Common myeloid progenitor, CD34-positive (primary cell): ENCODE measurements at regions not wholly inside any gene's neighbourhood (a gene's known extent, or its start where the extent isn't known, plus 50 kb on each side); places are given as distances from the start of the nearest gene placed in this dataset.

Experiments used
- CTCF ChIA-PET: fragments of 350-600 bp; sonication (Branson Sonifier 250); formaldehyde crosslinking; loops from one replicate; lab custom pipeline; 2021; ENCODE audit warnings: antibody characterized with exemption; lab: Charles Lee
- POLR2A ChIA-PET: fragments of 350-600 bp; sonication (Branson Sonifier 250); formaldehyde crosslinking; loops from one replicate; lab custom pipeline; 2021; ENCODE audit warnings: antibody characterized with exemption; lab: Charles Lee
- DNase-seq, 3 donors: peaks; one replicate each; pipeline versions ENCODE4 v3.0.0 to v3.0.0-alpha.2; 2013
- H3K27ac ChIP-seq, 2 experiments: 1 replicate in 1 of 2; 2 replicates in 1 of 2; pipeline ENCODE4 v1.7.0; 2013; ENCODE audit warnings: inconsistent platforms in 2 of 2, low read length in 2 of 2, mild to moderate bottlenecking in 2 of 2, low read depth in 1 of 2, moderate library complexity in 1 of 2; ENCODE audit not compliant: severe bottlenecking in 2 of 2, insufficient read depth in 1 of 2, poor library complexity in 1 of 2
- H3K27me3 ChIP-seq, 5 experiments: replicated peaks in 2 of 5; 1 replicate in 3 of 5; 2 replicates in 2 of 5; pipeline versions ENCODE4 v1.6.1 to v1.7.0; 2013; ENCODE audit warnings: low read length in 4 of 5, mild to moderate bottlenecking in 2 of 5, moderate library complexity in 2 of 5, inconsistent platforms in 1 of 5; ENCODE audit not compliant: insufficient read depth in 5 of 5, control insufficient read depth in 4 of 5
- H3K36me3 ChIP-seq, 4 experiments: 1 replicate in 2 of 4; 2 replicates in 2 of 4; pipeline versions ENCODE4 v1.6.1 to v1.7.0; 2013; ENCODE audit warnings: low read length in 3 of 4, control low read depth in 1 of 4, mild to moderate bottlenecking in 1 of 4; ENCODE audit not compliant: control insufficient read depth in 4 of 4, insufficient read depth in 4 of 4
- H3K4me1 ChIP-seq, 4 experiments: 1 replicate in 3 of 4; 2 replicates in 1 of 4; pipeline versions ENCODE4 v1.6.1 to v1.7.1; 2013; ENCODE audit warnings: low read length in 3 of 4, mild to moderate bottlenecking in 3 of 4, control low read depth in 1 of 4, inconsistent platforms in 1 of 4, moderate library complexity in 1 of 4; ENCODE audit not compliant: control insufficient read depth in 4 of 4, insufficient read depth in 4 of 4; ENCODE audit errors: control extremely low read depth in 1 of 4
- H3K4me3 ChIP-seq, 7 experiments: 1 replicate in 4 of 7; 2 replicates in 3 of 7; pipeline versions ENCODE4 v1.5.1 to v1.7.0; 2013; ENCODE audit warnings: mild to moderate bottlenecking in 7 of 7, low read length in 6 of 7, moderate library complexity in 6 of 7, inconsistent platforms in 2 of 7, low read depth in 2 of 7, control low read depth in 1 of 7; ENCODE audit not compliant: insufficient read depth in 4 of 7, control insufficient read depth in 1 of 7; ENCODE audit errors: extremely low read depth in 1 of 7
- H3K9me3 ChIP-seq, 5 experiments: 1 replicate in 4 of 5; 2 replicates in 1 of 5; pipeline versions ENCODE4 v1.6.1 to v1.7.1; 2013; ENCODE audit warnings: low read length in 4 of 5, mild to moderate bottlenecking in 2 of 5, inconsistent platforms in 1 of 5, low read depth in 1 of 5, moderate library complexity in 1 of 5; ENCODE audit not compliant: control insufficient read depth in 4 of 5, insufficient read depth in 2 of 5; ENCODE audit errors: control extremely low read depth in 1 of 5
- WGBS: methylation state at CpG from one replicate; pipeline ENCODE4 v1.1.5; 2013; ENCODE audit not compliant: insufficient coverage; 5-methylcytosine and 5-hydroxymethylcytosine counted together

GRCh38 chr21:43306911-43307676, 119.8 kb downstream of the SIK1 start:
- no peaks in the 10 kb centered on the region for H3K9me3 ChIP-seq
- CTCF ChIA-PET: no interaction called here
- H3K27ac ChIP-seq: no peak overlapping the region
- H3K36me3 ChIP-seq: no peaks in the 10 kb centered on the region
- WGBS: 89% methylated on average over 20 of the region's 24 CpGs
- peak in 2 of 3 donors; percentile 31 to 34 for DNase-seq
- POLR2A ChIA-PET: no interaction called here
- H3K4me3 ChIP-seq: no peak overlapping the region
- H3K27me3 ChIP-seq: peaks cover 0 to 3% (median 0%) of the 10 kb centered on the region in 5 experiments
- no peaks in the 10 kb centered on the region for H3K4me1 ChIP-seq

GRCh38 chr21:43306391-43306790, 120.5 kb downstream of the SIK1 start:
- Histone ChIP-seq H3K27me3 (peaks cover 0 to 3% (median 0%) of the 10 kb centered on the region in 5 experiments), H3K27ac (no peak overlapping the region), H3K4me1 (no peaks in the 10 kb centered on the region), H3K36me3 (no peaks in the 10 kb centered on the region), H3K4me3 (no peak overlapping the region), H3K9me3 (no peaks in the 10 kb centered on the region)
- WGBS: 92% methylated on average over 10 of the region's 11 CpGs
- no peak for DNase-seq
- ChIA-PET POLR2A (no interaction called here), CTCF (no interaction called here)

- no peak for DNase-seq
- POLR2A ChIA-PET: no interaction called here
- H3K36me3 ChIP-seq: no peaks in the 10 kb centered on the region
- H3K9me3 ChIP-seq: no peaks in the 10 kb centered on the region
- peaks cover 0 to 3% (median 0%) of the 10 kb centered on the region in 5 experiments for H3K27me3 ChIP-seq
- no peak overlapping the region for H3K4me3 ChIP-seq
- 91% methylated on average over 10 of the region's 16 CpGs for WGBS
- CTCF ChIA-PET: no interaction called here
- H3K27ac ChIP-seq: no peak overlapping the region
- H3K4me1 ChIP-seq: no peaks in the 10 kb centered on the region
Observed at GRCh38 chr21:43305811-43306311, 121.1 kb downstream of the SIK1 start.

- Histone ChIP-seq H3K4me1 (no peaks in the 10 kb centered on the region), H3K27ac (no peak overlapping the region), H3K4me3 (no peak overlapping the region), H3K27me3 (peaks cover 0 to 3% (median 0%) of the 10 kb centered on the region in 5 experiments), H3K36me3 (no peaks in the 10 kb centered on the region), H3K9me3 (no peaks in the 10 kb centered on the region)
- DNase-seq: no peak
- ChIA-PET CTCF (no interaction called here), POLR2A (no interaction called here)
- WGBS: 93% methylated on average over 15 of the region's 15 CpGs
Observed at GRCh38 chr21:43305336-43305665, 121.6 kb downstream of the SIK1 start.

- H3K36me3 ChIP-seq: no peaks in the 10 kb centered on the region
- no peak overlapping the region for H3K4me3 ChIP-seq
- H3K27ac ChIP-seq: no peak overlapping the region
- no peaks in the 10 kb centered on the region for H3K4me1 ChIP-seq
- POLR2A ChIA-PET: no interaction called here
- H3K27me3 ChIP-seq: peaks cover 0 to 3% (median 0%) of the 10 kb centered on the region in 5 experiments
- no peaks in the 10 kb centered on the region for H3K9me3 ChIP-seq
- 94% methylated on average over 22 of the region's 23 CpGs for WGBS
- CTCF ChIA-PET: no interaction called here
- no peak for DNase-seq
Observed at GRCh38 chr21:43304621-43305335, 122.2 kb downstream of the SIK1 start.

GRCh38 chr21:43304206-43304605, 122.7 kb downstream of the SIK1 start:
- H3K27me3 ChIP-seq: peaks cover 0 to 3% (median 0%) of the 10 kb centered on the region in 5 experiments
- WGBS: 94% methylated on average over 14 of the region's 14 CpGs

More at GRCh38 chr21:43304206-43304605, 122.7 kb downstream of the SIK1 start:
- ChIA-PET POLR2A (no interaction called here), CTCF (interaction anchor here (0.6 kb wide), 1 partner anchor 64 kb away, joined by 3 read pairs; no protein-coding TSS in a partner anchor)
- DNase-seq: no peak
- Histone ChIP-seq H3K9me3 (no peaks in the 10 kb centered on the region), H3K27ac (no peak overlapping the region), H3K36me3 (no peaks in the 10 kb centered on the region), H3K4me1 (no peaks in the 10 kb centered on the region), H3K4me3 (no peak overlapping the region)
